Jurkat, Clone E6-1 (cell line): ENCODE measurements at regions not wholly inside any gene's neighbourhood (a gene's known extent, or its start where the extent isn't known, plus 50 kb on each side); places are given as distances from the start of the nearest gene placed in this dataset.

Source experiments
- DNase-seq: peaks from one replicate; pipeline ENCODE4 v3.0.0-alpha.2; 2011; ENCODE audit warnings: low read depth, low spot score
- H3K4me3 ChIP-seq: 2 replicates; pipeline ENCODE4 v1.5.1; 2011; ENCODE audit warnings: mild to moderate bottlenecking, low read length, control low read depth, moderate library complexity

GRCh38 chr9:26358836-26359235 is 533.8 kb downstream of the CAAP1 start:
- DNase-seq, result no peak
- H3K4me3 ChIP-seq, result no peak overlapping the region

DNA sequence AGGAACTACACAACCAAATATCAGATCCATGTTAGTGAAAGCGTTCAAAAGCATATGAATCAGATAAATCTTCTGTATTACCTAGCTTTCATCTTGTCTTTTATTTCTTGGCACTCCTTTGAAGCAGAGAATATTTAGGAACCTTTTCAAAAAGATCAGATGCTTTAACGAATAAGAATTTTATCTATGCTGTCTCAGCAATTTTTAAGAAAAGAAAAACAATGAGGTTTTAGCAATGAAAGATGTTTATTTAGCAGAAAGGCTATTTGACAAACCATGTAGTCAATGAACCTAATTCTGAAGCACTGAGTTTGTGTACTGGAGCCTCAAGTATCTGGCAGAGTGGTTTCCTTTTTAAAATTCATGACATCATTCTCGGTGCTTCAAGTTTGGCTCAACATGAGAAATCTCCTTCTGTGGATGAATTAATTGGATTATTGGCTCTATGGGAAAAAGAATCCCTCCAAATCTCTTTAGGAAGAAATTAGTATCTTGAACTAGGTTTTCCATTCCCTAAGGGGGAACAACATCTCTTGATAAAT is 534.7 kb downstream of the CAAP1 start:
- no peak for DNase-seq
- H3K4me3 ChIP-seq, result no peak overlapping the region

DNA sequence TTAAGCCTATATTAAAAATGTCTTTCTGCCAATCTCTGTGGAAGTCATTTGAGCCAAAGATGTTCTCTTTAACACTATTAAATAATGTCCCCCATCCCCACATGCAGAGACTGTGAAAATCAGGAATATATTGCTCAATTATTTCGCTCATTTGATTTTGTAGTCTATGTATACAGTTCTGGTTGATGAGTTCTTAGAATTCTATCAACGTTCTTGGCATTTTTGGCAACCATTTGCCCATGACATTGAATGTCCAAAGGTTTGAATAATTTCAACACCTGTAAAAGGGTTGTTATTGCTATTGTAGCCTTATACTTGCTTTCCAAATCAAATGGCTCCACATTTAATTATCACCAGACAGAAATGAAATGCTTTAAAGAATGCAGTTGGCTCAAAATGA is 536.1 kb downstream of the CAAP1 start:
- H3K4me3 ChIP-seq, result no peak overlapping the region

GRCh38 chr9:26346942-26347477 is 545.6 kb downstream of the CAAP1 start:
- H3K4me3 ChIP-seq, result no peak overlapping the region
- no peak for DNase-seq

More for the DNA sequence above, 536.1 kb downstream of the CAAP1 start:
- no peak for DNase-seq

GRCh38 chr9:26341545-26341944 is 551.1 kb downstream of the CAAP1 start:
- DNase-seq, result no peak
- no peak overlapping the region for H3K4me3 ChIP-seq

DNA sequence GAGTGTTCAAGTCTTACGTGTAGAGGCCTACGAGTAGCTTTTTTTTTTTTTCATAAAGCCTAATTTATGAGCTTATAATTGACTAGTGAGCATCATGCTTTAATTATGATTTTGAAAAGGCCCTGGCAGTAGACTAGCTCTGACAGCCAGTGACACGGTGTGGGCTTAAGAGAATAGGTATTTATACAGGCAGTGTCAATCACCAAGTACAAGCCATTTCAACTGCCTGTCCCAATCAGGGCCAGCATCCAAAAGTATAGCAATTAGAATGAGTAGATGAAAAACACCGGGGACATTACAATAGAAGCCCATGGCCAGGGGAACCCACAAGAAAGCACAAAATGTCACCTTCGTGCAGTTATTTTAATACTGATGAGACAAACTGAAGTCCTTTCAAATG is 552.8 kb downstream of the CAAP1 start:
- no peak overlapping the region for H3K4me3 ChIP-seq
- DNase-seq, result no peak

DNA sequence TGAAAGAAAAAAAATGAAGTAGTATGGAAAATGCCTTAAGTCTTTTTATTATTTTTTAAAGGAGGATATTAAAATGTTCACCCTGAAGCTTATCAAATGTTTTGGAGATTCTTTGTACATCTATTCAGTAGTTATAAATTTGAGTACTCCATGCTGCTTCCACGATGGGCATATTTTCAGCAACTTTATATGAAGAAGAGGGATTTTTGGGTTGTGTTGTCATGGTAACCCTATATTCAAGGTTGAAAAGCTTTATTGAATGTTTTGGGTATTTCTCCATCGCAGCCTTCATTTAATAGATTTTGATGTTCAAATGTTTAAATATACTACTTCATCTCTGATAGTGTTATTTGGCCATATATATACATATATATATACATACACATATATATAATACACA is 557.5 kb downstream of the CAAP1 start:
- no peak for DNase-seq
- H3K4me3 ChIP-seq, result no peak overlapping the region

DNA sequence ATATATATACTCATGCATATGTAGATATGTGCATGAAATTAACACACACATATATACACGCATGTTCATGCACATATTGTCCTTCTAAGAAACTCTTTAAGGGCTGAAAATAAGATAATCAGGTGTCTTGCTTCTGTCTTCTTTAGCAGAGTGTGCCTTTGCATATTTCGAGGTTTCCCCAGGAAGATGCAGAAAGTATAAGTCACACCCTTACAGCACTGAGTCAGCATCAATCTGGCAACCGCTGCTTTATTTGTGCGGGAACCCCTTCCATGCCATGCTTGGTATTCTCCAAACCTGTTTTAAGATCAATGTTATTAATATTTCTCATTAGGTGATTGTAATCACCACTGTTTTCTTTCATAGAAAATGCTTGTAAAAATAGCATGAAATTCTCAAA is 557.9 kb downstream of the CAAP1 start:
- H3K4me3 ChIP-seq, result no peak overlapping the region
- no peak for DNase-seq

- H3K4me3 ChIP-seq, result no peak overlapping the region
- DNase-seq, result no peak
Measured at GRCh38 chr9:26331223-26331622, 561.4 kb downstream of the CAAP1 start.

DNA sequence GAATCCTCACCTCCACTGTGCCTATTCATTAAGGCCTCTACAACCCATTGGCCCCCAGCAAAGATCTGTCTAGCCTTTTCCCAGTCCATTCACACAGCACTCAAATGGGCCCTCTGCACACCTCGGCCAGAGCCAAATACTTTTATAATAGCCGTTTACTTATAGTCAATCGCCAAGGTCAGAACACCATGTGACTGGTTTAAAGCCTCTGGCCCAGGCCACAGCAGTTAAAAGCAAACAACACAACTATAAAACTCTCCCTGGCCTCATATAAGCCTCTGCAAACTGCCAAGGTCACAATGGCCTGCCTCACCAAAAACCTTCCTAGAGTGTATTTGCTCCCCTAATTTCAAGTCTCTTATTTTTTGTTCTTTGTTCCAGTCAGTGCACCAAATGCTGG is 562.6 kb downstream of the CAAP1 start:
- DNase-seq, result no peak
- H3K4me3 ChIP-seq, result no peak overlapping the region

DNA sequence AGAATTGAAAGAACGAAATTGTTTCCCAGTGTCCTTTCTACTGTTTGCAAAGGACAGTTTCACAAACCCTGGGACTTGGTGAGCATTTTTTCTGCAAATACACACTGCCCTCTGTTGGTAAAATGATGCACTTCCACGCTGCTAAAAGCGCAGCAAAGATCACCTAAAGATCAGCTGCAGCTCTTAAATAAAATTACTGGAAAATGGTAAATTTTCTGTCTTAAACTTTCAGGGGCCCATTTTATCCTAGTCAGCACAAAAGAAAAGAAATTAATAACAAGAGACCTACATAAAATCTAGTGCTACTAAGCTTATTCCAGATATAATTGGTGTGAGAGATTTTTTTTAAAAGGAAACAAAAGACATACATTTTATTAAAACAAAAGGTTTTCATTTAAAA is 566.0 kb downstream of the CAAP1 start:
- peak; percentile 55 for DNase-seq
- H3K4me3 ChIP-seq, result no peak overlapping the region

DNA sequence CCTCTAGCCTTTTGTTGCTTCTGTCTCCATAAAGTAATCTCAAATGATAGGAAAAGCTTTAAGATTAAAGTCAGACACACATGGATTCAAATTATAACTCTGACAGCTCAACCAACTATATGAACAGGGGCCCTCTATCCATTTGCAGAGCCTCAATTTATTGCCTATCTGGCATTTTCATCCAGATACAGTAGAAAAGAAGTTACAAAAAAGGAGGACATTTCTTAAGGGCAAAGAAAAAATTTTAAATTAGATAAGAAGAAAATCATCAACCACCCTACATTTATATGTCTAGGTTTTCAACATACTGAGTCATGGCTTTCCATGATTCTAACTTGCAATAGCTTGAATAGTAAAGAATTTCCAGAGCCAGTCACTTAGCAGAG is 567.2 kb downstream of the CAAP1 start:
- DNase-seq, result no peak
- no peak overlapping the region for H3K4me3 ChIP-seq

DNA sequence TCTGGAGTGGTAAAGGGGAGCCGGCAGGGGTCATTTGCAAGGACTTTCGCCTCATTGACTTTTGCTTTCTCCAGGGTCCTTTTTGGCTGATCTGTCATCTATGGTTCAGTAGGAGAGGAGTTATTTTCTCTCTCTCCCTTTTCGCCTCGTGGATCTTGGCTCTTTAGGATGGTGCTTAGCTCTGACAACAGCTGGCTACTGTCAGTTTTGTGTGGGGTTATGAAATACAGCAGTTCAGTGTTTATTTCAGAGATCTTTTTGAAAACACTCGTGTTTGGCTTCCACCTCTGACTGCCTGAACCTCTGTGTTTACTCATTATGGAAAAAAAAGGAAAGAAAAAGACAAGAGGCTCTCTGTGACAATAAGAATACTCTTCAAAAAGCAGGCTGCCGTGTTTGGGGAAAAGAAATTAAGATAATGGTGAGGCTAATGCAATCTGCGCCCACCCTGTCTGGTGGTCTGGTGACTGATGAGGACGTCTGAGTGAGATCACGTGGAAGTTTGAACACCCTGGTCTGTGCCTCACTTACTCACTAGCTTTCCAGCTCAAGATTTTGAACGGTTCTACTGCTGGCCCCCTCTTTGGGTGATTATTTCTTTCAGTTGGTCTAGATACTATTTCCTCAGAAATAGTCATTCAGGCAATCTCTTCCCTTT is 567.7 kb downstream of the CAAP1 start:
- DNase-seq, result no peak
- no peak overlapping the region for H3K4me3 ChIP-seq

GRCh38 chr9:26321935-26322334 is 570.7 kb downstream of the CAAP1 start:
- no peak for DNase-seq
- no peak overlapping the region for H3K4me3 ChIP-seq

DNA sequence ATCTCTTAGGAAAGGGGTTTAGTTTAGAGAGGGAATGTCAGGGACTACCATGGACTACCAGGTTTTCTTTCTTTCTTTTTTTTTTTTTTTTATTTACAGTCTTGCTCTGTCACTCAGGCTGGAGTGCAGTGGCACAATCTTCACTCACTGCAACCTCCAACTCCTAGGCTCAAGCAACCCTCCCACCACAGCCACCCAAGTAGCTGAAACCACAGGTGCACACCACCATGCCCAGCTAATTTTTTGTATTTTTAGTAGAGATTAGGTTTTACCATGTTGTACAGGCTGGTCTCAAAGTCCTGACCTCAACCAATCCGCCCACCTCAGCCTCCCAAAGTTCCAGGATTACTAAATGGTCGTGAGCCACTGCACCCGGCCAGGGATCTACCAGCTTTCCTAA is 572.7 kb downstream of the CAAP1 start:
- no peak overlapping the region for H3K4me3 ChIP-seq
- DNase-seq, result no peak

GRCh38 chr9:26313108-26313507 is 579.5 kb downstream of the CAAP1 start:
- H3K4me3 ChIP-seq, result no peak overlapping the region
- no peak for DNase-seq

GRCh38 chr9:26311463-26311995 is 581.1 kb downstream of the CAAP1 start:
- H3K4me3 ChIP-seq, result no peak overlapping the region
- no peak for DNase-seq

GRCh38 chr9:26310294-26310693 is 582.3 kb downstream of the CAAP1 start:
- no peak for DNase-seq

DNA sequence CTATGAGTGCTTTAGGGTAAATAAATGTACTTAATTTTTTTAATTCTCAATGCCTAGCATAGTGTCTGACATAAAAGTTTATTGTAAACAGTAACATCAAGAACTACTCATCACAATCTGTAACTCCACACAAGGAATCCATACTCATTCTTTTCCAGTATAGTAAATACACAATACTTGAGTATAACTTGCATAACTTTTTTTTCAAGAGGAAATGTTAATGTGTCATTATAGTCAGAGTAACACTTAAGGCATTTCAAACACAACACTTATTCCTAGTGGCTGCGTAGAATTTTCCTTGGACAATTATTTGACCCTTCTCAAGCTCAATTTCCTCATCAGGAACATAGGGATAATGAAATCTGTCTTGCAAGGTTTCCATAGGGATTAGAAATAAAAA is 584.3 kb downstream of the CAAP1 start:
- H3K4me3 ChIP-seq, result no peak overlapping the region
- no peak for DNase-seq

More at GRCh38 chr9:26310294-26310693, 582.3 kb downstream of the CAAP1 start:
- no peak overlapping the region for H3K4me3 ChIP-seq

- DNase-seq, result no peak
- no peak overlapping the region for H3K4me3 ChIP-seq
Measured at GRCh38 chr9:26301659-26302058, 590.9 kb downstream of the CAAP1 start.

DNA sequence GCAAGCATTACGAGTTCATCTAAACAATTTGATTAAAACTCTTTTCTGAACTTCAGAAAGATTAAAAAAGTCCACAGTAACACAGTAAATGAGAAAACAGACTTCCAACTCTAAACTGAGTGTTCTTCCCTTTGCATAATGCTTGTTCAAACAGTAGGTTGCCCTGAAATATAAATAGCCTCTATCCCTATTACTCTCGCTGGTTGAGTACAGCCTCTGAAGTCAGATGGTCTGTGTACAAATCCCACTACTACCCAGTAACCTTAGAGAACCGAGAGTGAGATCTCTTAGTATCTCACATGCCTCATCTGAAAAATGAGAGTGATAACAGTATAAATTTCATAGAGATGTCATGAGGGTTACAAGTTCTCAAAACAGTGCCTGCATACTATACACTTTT is 591.6 kb downstream of the CAAP1 start:
- no peak overlapping the region for H3K4me3 ChIP-seq
- no peak for DNase-seq
